Jurkat, Clone E6-1 (cell line): ENCODE measurements at regions not wholly inside any gene's neighbourhood (a gene's known extent, or its start where the extent isn't known, plus 50 kb on each side); places are given as distances from the start of the nearest gene placed in this dataset.

Experiments used
- DNase-seq: peaks from one replicate; pipeline ENCODE4 v3.0.0-alpha.2; 2011; ENCODE audit warnings: low read depth, low spot score
- H3K4me3 ChIP-seq: 2 replicates; pipeline ENCODE4 v1.5.1; 2011; ENCODE audit warnings: mild to moderate bottlenecking, low read length, control low read depth, moderate library complexity

GRCh38 chrX:33741807-33742206 lies 390.3 kb downstream of the FAM47A start:
- no peak for DNase-seq

GRCh38 chrX:33735182-33735581 lies 396.9 kb downstream of the FAM47A start:
- no peak overlapping the region for H3K4me3 ChIP-seq
- DNase-seq = no peak

More at GRCh38 chrX:33741807-33742206, 390.3 kb downstream of the FAM47A start:
- no peak overlapping the region for H3K4me3 ChIP-seq

DNA sequence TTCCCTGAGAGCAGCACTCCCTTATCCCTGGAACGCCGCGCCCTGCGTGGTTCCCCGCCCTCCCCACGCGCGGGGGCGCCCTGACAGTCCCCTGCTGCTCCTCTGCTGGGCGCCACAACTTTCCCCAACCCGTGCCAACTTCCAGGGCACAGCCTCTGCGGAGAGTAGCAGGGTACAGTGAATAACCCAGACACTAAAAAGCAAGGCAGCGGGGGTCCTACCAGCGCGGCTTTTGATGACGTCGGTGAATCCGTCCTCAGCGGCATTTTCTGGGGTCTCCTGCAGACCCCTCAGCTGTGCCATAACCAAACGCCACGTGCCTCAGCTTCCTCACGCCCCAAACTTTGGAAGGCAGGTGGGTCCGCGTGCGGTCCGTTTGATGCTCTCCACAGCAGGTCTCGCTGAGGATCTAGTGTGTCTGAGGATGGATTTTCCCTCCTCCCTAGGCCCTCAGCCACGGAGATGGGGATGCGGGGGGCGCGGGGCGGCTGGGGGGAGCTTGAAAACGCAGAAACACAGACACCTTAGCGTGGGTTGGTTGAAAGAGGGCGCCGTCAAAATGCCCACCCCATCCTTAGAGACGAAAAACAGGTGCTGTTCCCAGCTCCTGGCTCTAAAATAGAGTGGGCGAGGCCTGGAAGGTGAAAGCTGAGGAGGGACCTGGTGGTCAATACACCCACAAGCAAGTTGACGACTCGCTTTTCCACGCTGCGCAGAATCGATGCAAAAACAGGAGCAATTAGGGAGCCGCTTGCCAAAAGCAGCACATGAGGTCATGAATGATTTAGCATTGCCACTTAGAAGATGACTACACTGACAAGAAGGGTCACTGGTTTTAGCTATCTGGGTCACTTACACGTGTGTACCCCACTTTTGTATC lies 405.6 kb downstream of the FAM47A start:
- no peak for DNase-seq
- H3K4me3 ChIP-seq = no peak overlapping the region

DNA sequence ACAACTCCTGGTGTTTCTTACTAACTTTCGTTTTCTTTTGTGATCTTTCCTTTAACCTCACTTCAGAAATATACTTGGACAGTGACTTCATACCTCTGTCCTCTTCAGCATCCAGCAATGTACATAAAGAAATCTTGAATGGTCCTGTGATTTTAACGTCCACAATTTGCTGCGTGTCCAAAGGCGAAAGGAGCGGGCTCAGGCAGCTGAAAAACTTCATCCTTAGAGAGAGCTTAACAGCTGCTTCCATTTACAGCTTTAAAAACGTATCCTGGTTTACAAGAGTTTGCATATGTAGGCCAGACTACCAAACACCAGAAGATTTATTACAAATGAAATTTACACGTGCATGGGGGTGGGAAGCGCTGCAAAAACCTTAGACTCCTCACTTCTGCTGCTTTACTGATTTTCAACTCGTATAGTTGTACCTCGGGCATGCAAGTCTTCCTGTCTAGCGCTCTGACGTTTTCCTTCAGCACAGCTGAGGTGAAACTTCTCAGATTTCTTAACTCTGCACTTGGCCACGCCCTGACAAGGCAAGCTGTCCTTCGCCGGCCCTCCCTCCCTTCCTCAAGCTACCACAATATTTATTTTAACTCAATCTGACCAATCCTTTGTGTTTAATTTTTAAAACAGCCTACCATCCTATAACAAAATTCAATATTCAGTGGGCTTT lies 406.4 kb downstream of the FAM47A start:
- DNase-seq = peak; percentile 1
- H3K4me3 ChIP-seq = no peak overlapping the region; the same call in 1 of the 2 replicates

DNA sequence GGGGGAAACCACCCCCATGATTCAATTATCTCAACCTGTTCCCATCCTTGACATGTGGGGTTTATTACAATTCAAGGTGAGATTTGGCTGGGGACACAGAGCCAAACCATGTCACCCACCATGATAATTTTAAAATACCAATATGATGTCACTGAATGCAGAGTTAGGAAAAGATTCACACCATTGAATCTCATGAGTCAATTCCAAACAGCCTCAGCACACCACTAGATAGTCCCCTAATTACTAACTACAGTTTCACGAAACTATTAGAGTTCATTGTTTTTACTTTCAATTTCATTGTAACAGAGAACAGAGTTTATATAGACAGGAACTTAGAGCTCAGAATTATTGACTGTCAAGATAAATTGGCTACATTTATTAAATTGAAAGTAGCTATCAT lies 410.2 kb downstream of the FAM47A start:
- DNase-seq = no peak
- H3K4me3 ChIP-seq = no peak overlapping the region

DNA sequence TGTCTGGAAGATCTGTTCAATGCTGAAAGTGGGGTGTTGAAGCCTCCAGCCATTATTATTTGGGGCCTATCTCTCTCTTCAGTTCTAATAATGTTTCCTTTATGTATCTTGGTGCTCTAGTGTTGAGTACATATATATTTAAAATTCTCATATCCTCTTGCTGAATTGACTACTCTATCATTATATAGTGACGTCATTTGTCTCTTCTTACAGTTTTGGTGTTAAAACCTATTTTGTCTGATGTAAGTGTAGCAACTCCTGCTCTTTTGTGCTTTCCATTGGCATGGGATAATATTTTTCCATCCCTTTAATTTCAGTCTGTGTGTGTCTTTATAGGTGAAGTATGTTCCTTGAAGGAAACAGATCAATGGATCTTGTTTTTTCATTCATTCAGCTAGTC lies 446.0 kb downstream of the FAM47A start:
- no peak for DNase-seq
- no peak overlapping the region for H3K4me3 ChIP-seq
